ENCODE measurements at regions not wholly inside any gene's neighbourhood (a gene's known extent, or its start where the extent isn't known, plus 50 kb on each side); places are given as distances from the start of the nearest gene placed in this dataset.

DNA sequence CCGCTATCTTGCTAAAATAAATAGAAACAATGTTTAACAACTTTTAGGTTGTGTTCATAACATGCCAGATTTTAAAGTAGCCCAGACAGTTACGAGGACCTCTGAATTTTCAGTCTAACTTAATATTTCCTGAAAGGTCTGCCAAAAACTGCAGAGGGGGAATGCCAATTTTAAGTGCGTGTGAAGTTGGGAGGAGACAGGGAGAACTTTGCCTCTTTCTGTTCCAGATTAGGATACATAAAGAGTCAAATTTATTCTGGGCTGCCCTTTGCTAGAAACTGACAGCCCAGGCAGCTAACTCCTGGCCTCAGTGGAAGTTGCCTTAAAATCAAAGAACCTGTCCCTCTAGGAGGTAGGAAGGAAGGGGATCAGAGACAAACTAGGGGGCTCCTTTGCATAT, 52.3 kb upstream of the PIP4K2A start:
- no peak for DNase-seq (ENCODE audit: low spot score)

DNA sequence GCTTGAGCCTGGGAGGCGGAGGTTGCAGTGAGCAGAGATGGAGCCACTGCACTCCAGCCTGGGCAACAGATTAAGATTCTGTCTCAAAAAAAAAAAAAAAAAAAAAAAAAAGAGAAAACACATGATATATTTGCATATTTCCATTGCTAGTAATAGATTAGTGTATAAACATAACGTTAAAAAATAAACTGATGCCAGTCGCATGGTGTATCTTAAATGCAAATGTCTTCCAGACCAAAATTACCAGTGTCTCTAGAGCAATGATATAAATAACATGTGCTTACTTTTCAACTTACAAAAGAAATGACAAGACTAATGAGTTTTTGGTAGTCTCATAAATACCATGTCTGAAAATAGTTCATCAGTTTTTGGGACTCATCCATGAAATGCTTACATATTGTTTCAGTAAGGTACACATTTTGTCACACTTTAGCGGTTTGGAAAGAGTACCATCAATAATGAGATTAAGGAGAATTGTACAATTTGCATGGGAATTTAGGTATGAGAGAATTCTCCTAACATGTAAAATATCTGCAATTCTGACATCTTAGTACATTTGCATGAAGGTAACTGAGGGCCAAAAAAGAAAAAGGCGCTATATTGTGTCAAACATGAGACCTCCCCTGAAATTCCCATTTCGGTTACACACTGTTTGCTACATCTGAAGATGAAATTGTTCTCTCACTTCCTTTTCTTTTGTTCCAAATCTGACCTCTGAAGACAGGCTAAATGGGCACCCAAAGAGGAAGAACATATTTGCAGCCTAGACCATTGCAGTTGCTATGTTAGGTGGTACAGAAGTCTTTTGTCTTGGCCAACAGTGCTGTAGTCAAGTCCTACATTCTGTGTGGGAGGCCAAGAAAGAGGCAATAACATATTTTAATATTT, 51.5 kb upstream of the PIP4K2A start:
- no peak for DNase-seq (ENCODE audit: low spot score)

GRCh38 chr10:22764639-22765038, 50.3 kb upstream of the PIP4K2A start:
- DNase-seq (ENCODE audit: low spot score): no peak
